RKO (cell line): ENCODE measurements at regions not wholly inside any gene's neighbourhood (a gene's known extent, or its start where the extent isn't known, plus 50 kb on each side); places are given as distances from the start of the nearest gene placed in this dataset.

Source experiments
- DNase-seq: peaks from one replicate; pipeline ENCODE4 v3.0.0-alpha.2; 2016; ENCODE audit warnings: low spot score

- no peak for DNase-seq
Observed at GRCh38 chr5:175285261-175285660, 158.7 kb downstream of the DRD1 start.

GRCh38 chr5:175284806-175285205 lies 159.2 kb downstream of the DRD1 start:
- DNase-seq = no peak

- DNase-seq = no peak
Observed at GRCh38 chr5:175282611-175283225, 161.3 kb downstream of the DRD1 start.

DNA sequence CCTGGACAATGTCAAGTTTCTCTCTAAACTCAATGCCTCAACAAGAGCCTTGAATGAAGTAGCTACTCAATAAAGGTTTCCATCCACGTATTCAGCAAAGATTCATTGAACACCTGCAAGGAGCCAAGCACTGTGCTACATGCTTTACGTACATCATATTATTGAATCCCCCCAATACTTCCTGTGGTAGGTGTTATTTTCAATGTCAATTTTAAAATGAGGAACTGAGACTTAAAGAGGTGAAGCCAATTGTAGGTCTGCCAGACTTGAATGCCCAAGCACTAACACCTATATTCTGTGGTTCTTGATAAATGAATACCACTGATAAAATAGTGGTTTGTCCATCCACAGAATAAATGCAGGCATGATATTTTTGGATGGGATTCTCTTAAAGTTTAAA lies 162.3 kb downstream of the DRD1 start:
- no peak for DNase-seq

DNA sequence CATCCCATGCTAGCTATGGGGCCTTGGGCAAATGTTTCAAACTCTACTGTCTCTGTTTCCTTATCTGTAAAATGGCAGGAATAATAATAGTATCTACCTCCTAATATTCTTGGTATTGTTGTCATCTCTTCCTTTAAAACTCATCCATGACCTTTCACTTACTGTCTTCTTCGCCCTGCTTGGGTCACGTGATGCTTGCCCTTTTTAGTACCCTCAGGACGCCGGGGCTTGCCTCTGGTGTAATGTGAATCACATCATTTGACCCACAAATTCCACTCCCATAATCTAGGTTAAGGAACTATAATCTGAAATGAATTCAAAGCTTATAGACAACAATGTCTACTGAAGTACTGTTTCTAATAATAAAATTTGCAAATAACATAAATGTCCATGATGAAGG lies 162.7 kb downstream of the DRD1 start:
- DNase-seq = no peak

- no peak for DNase-seq
Observed at GRCh38 chr5:175279506-175279905, 164.5 kb downstream of the DRD1 start.

- DNase-seq = no peak
Observed at GRCh38 chr5:175275748-175276147, 168.2 kb downstream of the DRD1 start.

DNA sequence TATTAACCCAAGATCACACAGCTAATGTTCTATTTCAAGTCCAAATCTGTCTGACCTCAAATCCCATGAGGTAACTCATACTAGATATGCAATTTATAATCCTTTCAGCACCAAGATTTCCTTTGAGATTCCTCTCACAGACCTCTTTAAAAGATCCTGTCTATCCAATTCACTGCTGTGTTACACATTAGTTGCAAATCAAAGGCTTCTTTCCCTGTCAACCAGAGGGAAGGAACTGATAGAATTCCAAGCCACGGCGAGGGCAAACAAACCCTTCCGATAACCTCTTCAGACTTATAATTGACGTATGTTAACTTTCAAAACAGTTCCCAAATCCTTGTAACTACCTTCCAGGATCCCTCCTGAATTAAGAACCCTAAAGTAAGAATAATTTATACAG lies 168.9 kb downstream of the DRD1 start:
- DNase-seq = no peak

DNA sequence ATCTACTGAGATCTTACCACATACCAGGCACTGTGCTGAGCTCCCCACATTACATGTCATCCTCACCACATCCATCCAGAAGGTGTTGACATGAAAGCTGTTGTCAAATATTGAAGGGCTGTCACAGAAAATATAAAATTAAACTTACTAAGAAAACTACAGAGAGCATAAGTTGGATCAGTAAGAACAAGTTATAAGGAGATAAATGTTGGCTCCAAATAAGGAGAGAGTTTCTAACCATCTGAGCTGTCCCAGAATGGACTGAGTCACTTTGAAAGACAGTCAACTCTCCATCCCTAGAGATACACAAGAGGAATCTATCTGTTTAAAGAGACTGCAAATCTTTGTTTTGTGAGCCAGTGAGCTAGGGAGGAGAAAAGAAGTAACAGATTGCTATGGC lies 169.8 kb downstream of the DRD1 start:
- no peak for DNase-seq

GRCh38 chr5:175264406-175264805 lies 179.6 kb downstream of the DRD1 start:
- no peak for DNase-seq

- DNase-seq = no peak
Observed at GRCh38 chr5:175263776-175264175, 180.2 kb downstream of the DRD1 start.

DNA sequence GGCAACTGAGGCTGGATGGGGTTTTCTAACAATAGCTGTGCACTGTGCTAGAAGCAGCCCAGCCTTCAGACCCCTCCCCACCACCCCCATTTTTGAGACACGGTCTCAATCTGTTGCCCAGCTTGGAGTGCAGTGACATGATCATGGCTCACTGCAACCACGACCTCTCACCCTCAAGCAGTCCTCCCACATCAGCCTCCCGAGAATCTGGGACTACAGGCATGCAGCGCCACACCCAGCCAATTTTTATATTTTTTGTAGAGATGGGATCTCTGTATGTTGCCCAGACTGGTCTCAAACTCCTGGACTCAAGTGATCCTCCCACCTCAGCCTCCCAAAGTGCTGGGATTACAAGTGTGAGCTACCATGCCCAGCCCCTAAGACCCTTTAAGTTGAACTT lies 182.5 kb downstream of the DRD1 start:
- DNase-seq = no peak

DNA sequence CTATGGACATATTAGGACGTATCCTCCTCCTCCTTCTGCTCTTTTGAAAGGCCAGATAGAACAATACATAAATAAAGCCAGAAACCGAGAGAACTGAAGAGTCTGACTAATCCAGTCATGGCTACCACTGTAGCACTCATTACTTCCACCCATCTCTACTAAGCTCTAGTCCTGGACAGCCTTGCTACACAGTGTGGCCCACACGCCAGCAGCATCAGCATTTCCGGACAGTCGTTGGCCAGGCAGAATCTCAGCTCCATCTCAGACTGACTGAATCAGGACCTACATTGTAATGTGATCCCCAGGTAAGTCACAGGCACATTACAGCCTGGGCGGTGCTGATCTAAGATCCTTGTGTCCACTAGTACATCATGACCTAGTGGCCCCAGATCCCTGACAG lies 182.9 kb downstream of the DRD1 start:
- DNase-seq = no peak

DNA sequence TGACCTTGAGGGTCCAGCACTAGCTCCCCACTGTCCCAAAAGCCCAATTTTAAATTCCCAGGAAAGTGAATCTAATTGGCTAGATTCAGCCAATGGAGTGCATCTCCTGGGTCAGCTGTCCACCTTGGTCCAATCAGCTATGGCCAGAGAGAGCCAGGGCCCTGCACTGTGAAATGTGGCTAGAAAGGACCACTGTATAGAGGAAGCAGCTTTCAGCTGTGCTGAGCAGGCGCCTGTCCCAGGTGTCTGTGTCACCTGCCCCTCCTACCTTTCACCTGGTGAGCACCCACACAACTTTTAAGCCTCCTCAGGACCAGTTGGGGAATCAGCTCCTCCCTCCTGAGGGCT lies 186.2 kb downstream of the DRD1 start:
- DNase-seq = no peak

DNA sequence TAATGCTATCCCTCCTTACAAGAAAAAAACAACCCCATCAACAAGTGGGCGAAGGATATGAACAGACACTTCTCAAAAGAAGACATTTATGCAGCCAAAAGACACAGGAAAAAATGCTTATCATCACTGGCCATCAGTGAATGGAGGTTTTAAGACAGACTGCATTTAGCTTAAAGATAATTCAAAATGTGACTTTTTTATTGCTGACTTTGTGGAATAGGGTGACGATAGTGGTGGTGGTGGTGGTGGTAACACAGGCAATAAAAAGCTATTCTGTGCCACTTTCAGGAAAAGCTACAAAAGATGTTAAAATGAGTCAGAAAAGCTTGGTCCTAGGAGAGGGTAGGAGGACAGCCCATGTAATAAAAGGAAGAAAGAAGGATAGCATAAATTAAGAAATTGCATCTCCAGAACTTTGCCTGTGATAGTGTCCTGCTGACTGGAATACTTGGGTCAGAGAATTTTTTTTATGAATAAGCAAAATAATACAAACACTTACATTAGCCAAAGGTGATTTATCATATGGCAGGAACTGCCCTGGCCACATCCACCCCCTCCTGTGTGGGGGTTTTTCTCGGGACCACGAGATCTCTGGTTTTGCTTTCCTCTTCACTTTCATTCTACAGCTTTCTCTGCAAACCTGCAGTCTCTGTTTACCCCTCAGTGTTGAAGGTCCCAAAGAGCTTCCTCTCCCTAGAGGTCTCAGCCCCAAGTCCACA lies 186.7 kb downstream of the DRD1 start:
- DNase-seq = no peak

DNA sequence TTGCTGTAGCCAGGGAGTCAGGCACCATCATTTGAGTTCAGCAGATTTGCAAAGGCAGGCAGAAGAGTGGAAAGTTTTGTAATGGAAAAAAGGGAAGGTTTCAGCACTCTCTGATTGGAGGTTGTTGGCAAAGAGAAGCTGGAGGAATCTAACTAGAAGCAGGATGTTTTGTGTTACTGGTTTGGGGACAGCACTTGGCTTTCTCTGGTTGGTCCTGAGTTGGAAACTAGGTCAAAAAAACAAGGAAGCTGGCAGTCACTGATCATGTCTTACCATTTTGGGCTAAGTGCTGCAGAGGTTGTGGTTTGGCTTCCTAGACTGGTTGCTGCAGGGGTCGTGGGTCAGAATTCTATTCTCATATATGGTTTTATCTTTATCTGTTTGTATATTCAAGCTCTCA lies 189.8 kb downstream of the DRD1 start:
- no peak for DNase-seq

DNA sequence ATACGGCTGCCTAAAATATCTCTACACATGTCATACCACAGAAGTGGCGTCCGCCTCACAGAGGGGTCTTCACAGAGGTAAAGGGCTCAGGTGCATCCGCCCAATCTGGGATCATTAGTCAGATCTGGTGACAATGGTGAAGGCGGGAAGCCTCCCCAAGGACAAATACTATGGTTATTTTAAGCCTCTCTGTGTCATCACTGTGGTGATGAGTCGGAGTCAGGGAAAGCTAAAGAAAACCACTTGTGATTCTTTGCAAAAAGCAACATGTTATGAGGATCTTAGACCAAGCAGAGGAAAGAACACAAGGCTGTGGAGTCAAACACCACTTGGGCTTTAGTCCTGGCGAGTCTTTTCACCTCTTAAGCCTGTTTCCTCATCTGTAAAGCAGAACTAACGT lies 190.4 kb downstream of the DRD1 start:
- DNase-seq = no peak

- DNase-seq = no peak
Observed at GRCh38 chr5:175252234-175252805, 191.7 kb downstream of the DRD1 start.

- DNase-seq = no peak
Observed at GRCh38 chr5:175250426-175250825, 193.6 kb downstream of the DRD1 start.

DNA sequence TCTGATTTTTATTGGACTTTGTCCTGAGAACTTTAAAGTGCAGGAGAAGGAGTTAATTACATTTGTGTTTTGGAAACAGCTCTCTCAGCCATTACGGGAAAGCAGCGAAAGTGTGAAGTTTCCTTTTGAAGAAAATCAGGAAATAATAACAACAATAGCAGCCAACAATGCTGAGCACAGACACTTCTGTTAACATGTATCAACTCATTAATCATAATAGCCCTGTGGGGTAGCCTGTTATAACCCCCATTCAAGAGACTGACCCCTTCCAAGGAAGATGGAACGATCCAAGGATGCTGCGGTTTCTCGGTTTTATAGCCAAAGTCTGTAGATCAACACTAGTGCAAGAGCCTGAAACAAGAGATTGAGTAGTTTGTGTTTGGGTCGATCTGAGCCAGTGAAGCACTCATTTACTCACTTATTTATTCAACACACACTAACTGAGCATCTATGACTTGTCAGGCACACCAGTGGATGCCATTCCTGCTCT lies 195.5 kb downstream of the DRD1 start:
- DNase-seq = no peak

- DNase-seq = no peak
Observed at GRCh38 chr5:175246889-175247520, 197.0 kb downstream of the DRD1 start.

GRCh38 chr5:175246242-175246888 lies 197.6 kb downstream of the DRD1 start:
- DNase-seq = peak; percentile 72

DNA sequence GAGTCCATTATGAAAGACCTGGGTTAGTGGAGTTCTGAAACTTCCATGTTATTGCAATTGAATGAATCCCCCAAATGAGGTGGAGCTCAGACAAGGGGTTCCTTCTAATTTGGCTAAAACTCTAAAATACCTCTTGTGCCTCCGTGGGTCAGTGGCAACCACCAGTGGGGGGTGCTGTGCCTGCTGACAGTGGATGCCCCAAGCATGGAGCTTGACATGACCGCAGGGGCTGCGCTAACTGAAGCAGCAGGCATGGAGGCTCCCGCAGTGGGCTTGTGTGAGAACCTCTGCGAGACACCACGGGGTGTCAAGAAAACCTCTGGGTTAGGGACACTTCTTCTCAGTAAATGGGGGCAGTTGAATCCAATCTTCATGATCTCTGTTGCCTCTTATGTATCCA lies 200.5 kb downstream of the DRD1 start:
- no peak for DNase-seq
